Brain microvascular endothelial cell (primary cell): ENCODE measurements at regions not wholly inside any gene's neighbourhood (a gene's known extent, or its start where the extent isn't known, plus 50 kb on each side); places are given as distances from the start of the nearest gene placed in this dataset.
"Not testable (repeated sequence)": the region's sequence is repeated elsewhere in the genome, so short reads cannot be mapped to it uniquely, and the experiment has no call there.

Experiments
- DNase-seq: peaks from one replicate; pipeline ENCODE4 v3.0.0-alpha.2; 2020
- H3K27ac ChIP-seq: fragments of 250-450 bp; sonication (Bioruptor Pico); 2 replicates; pipeline ENCODE4 v1.5.1; 2020; ENCODE audit warnings: mild to moderate bottlenecking, moderate library complexity
- H3K27me3 ChIP-seq: fragments of 250-450 bp; sonication (Bioruptor Pico); replicated peaks from 2 replicates; pipeline ENCODE4 v1.5.1; 2020; ENCODE audit warnings: mild to moderate bottlenecking
- H3K36me3 ChIP-seq: fragments of 250-450 bp; sonication (Bioruptor Pico); replicated peaks from 2 replicates; pipeline ENCODE4 v1.5.1; 2020; ENCODE audit warnings: mild to moderate bottlenecking
- H3K4me3 ChIP-seq: 2 replicates; pipeline ENCODE4 v1.5.1; 2011; ENCODE audit warnings: low read depth, mild to moderate bottlenecking, control low read depth, low read length, moderate library complexity
- in situ Hi-C: cut with HindIII; loops from 2 replicates; pipeline ENCODE4 v1.10.0; 2017; ENCODE audit warnings: low sequenced_read_pairs, low pct_ligation_motif_present
- TF ChIP-seq, protein P1 (sequence below): IDR thresholded peaks from 2 replicates; pipeline ENCODE4 v1.5.1; 2011; ENCODE audit warnings: low read depth, mild to moderate bottlenecking, moderate library complexity, low read length, control low read depth, inconsistent platforms; ENCODE audit errors: missing control alignments

DNA sequence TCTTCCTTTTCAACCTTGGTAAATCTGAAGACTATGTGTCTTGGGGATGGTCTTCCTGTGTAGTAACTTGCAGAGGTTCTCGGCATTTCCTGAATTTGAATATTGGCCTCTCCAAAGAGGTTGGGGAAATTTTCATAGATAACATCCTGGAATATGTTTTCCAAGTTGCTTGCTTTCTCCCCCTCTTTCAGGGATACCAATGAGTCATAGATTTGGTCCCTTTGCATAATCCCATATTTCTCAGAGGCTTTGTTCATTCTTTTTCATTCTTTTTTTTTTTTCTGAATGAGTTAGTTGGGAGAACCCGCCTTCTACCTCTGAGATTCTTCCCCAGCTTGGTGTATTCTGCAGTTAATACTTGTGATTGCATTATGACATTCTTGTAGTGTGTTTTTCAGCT is 549.2 kb upstream of the AMOT start:
- no peak for DNase-seq
- in situ Hi-C loops: no loop called here
- H3K27me3 ChIP-seq: no peaks in the 10 kb centered on the region
- TF ChIP-seq, protein P1, sequence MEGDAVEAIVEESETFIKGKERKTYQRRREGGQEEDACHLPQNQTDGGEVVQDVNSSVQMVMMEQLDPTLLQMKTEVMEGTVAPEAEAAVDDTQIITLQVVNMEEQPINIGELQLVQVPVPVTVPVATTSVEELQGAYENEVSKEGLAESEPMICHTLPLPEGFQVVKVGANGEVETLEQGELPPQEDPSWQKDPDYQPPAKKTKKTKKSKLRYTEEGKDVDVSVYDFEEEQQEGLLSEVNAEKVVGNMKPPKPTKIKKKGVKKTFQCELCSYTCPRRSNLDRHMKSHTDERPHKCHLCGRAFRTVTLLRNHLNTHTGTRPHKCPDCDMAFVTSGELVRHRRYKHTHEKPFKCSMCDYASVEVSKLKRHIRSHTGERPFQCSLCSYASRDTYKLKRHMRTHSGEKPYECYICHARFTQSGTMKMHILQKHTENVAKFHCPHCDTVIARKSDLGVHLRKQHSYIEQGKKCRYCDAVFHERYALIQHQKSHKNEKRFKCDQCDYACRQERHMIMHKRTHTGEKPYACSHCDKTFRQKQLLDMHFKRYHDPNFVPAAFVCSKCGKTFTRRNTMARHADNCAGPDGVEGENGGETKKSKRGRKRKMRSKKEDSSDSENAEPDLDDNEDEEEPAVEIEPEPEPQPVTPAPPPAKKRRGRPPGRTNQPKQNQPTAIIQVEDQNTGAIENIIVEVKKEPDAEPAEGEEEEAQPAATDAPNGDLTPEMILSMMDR: no peak
- no peak overlapping the region for H3K27ac ChIP-seq
- H3K4me3 ChIP-seq: no peak overlapping the region
- H3K36me3 ChIP-seq: no peaks in the 10 kb centered on the region

GRCh38 chrX:113384628-113385027 is 544.0 kb upstream of the AMOT start:
- TF ChIP-seq, protein P1: no peak
- no peak for DNase-seq
- in situ Hi-C loops: no loop called here
- H3K27ac ChIP-seq: no peak overlapping the region
- no peaks in the 10 kb centered on the region for H3K27me3 ChIP-seq
- no peaks in the 10 kb centered on the region for H3K36me3 ChIP-seq
- H3K4me3 ChIP-seq: no peak overlapping the region

- H3K27ac ChIP-seq, H3K27me3 ChIP-seq, in situ Hi-C loops: not testable (repeated sequence)
These were observed 532.8 kb upstream of the AMOT start for GRCh38 chrX:113373421-113373820.

GRCh38 chrX:113370006-113370405 is 529.4 kb upstream of the AMOT start:
- Histone ChIP-seq H3K27ac (no peak overlapping the region), H3K36me3 (no peaks in the 10 kb centered on the region), H3K4me3 (no peak overlapping the region), H3K27me3 (no peaks in the 10 kb centered on the region)
- in situ Hi-C loops: no loop called here
- DNase-seq: no peak
- TF ChIP-seq, protein P1: no peak

More at GRCh38 chrX:113373421-113373820, 532.8 kb upstream of the AMOT start:
- not testable (repeated sequence) for DNase-seq, H3K36me3 ChIP-seq, H3K4me3 ChIP-seq

DNA sequence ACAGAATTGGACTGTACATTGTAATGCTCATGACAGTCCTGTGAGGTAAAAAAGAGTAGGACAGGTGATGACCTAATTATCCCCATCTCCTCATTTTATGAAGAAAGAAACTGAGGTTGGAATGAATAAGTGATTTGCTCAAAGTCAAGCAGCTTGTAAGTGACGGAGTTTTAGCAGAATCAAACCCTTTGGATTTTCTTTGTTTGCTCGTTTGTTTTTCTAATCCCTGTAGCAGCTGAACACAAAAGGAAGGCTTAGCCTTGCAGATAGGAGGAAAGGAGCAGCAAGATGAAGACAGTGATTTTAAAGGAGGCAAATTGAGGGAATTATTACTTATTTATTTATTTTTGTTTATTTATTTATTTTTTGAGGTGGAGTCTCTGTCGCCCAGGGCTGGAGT is 528.4 kb upstream of the AMOT start:
- in situ Hi-C loops: no loop called here
- no peaks in the 10 kb centered on the region for H3K27me3 ChIP-seq
- H3K36me3 ChIP-seq: no peaks in the 10 kb centered on the region
- DNase-seq: no peak
- TF ChIP-seq, protein P1: no peak
- H3K4me3 ChIP-seq: no peak overlapping the region
- no peak overlapping the region for H3K27ac ChIP-seq

DNA sequence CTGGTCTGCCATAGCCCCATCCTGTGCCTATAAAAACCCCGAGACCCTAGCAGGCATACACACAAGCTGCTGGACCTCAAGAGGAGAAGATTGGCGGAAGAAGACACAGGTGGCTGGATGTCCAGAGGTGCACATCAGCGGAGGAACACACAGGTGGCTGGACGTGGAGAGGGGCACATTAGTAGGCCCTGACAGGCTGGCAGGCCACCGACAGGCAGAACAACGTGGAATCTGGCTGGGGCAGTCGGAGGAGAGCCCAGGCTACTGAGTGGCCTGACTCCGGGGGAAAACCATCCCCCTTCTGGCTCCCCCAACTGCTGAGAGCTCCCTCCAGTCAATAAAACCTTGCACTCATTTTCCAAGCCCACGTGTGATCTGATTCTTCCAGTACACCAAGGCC is 512.5 kb upstream of the AMOT start:
- TF ChIP-seq, protein P1: no peak
- no peak overlapping the region for H3K4me3 ChIP-seq
- in situ Hi-C loops: no loop called here

More for the DNA sequence above, 512.5 kb upstream of the AMOT start:
- H3K36me3 ChIP-seq: no peaks in the 10 kb centered on the region
- no peaks in the 10 kb centered on the region for H3K27me3 ChIP-seq
- no peak for DNase-seq
- no peak overlapping the region for H3K27ac ChIP-seq
